ENCODE measurements at regions not wholly inside any gene's neighbourhood (a gene's known extent, or its start where the extent isn't known, plus 50 kb on each side); places are given as distances from the start of the nearest gene placed in this dataset.

GRCh38 chr10:130403153-130404075 is 267.2 kb downstream of the GLRX3 start:
- no peak for DNase-seq (ENCODE audit: low read depth)

GRCh38 chr10:130404476-130405055 is 268.4 kb downstream of the GLRX3 start:
- DNase-seq (ENCODE audit: low read depth): no peak

GRCh38 chr10:130407052-130407451 is 270.9 kb downstream of the GLRX3 start:
- DNase-seq (ENCODE audit: low read depth): no peak

GRCh38 chr10:130409331-130409730 is 273.1 kb downstream of the GLRX3 start:
- DNase-seq (ENCODE audit: low read depth): no peak

GRCh38 chr10:130409931-130410330 is 273.7 kb downstream of the GLRX3 start:
- DNase-seq (ENCODE audit: low read depth): no peak

GRCh38 chr10:130411496-130412085 is 275.4 kb downstream of the GLRX3 start:
- no peak for DNase-seq (ENCODE audit: low read depth)

- no peak for DNase-seq (ENCODE audit: low read depth)
These were observed 276.1 kb downstream of the GLRX3 start for GRCh38 chr10:130412317-130412716.

GRCh38 chr10:130416334-130417150 is 280.4 kb downstream of the GLRX3 start:
- DNase-seq (ENCODE audit: low read depth): no peak

GRCh38 chr10:130418731-130419130 is 282.5 kb downstream of the GLRX3 start:
- no peak for DNase-seq (ENCODE audit: low read depth)

GRCh38 chr10:130421909-130422308 is 285.7 kb downstream of the GLRX3 start:
- DNase-seq (ENCODE audit: low read depth): no peak

GRCh38 chr10:130422366-130423324 is 286.5 kb downstream of the GLRX3 start:
- no peak for DNase-seq (ENCODE audit: low read depth)

- DNase-seq (ENCODE audit: low read depth): no peak
These were observed 287.5 kb downstream of the GLRX3 start for GRCh38 chr10:130423455-130424305.

GRCh38 chr10:130424418-130424817 is 288.2 kb downstream of the GLRX3 start:
- DNase-seq (ENCODE audit: low read depth): no peak

- DNase-seq (ENCODE audit: low read depth): no peak
These were observed 289.0 kb downstream of the GLRX3 start for GRCh38 chr10:130425169-130425568.

- DNase-seq (ENCODE audit: low read depth): no peak
These were observed 289.8 kb downstream of the GLRX3 start for GRCh38 chr10:130425881-130426435.

GRCh38 chr10:130427216-130427722 is 291.1 kb downstream of the GLRX3 start:
- DNase-seq (ENCODE audit: low read depth): no peak

- no peak for DNase-seq (ENCODE audit: low read depth)
These were observed 292.7 kb downstream of the GLRX3 start for GRCh38 chr10:130428936-130429335.

- no peak for DNase-seq (ENCODE audit: low read depth)
These were observed 293.6 kb downstream of the GLRX3 start for GRCh38 chr10:130429809-130430208.

GRCh38 chr10:130430291-130430690 is 294.1 kb downstream of the GLRX3 start:
- DNase-seq (ENCODE audit: low read depth): no peak

All from fibroblast of gingiva (primary cell).